H1 (cell line): ENCODE measurements at regions not wholly inside any gene's neighbourhood (a gene's known extent, or its start where the extent isn't known, plus 50 kb on each side); places are given as distances from the start of the nearest gene placed in this dataset.

Experiments
- CTCF ChIA-PET: fragments of 300-600 bp; sonication (Branson Sonifier 250); formaldehyde crosslinking; loops from one replicate; lab custom pipeline; 2021; ENCODE audit not compliant: partially characterized antibody; lab: Charles Lee
- POLR2A ChIA-PET: fragments of 300-600 bp; sonication (Branson Sonifier 250); formaldehyde crosslinking; loops from one replicate; lab custom pipeline; 2021; ENCODE audit warnings: inconsistent platforms; ENCODE audit not compliant: partially characterized antibody; lab: Charles Lee
- DNase-seq, 2 experiments: peaks; one replicate each; pipeline versions ENCODE4 v3.0.0 to v3.0.0-alpha.2; 2010 to 2022; ENCODE audit warnings: low spot score in 2 of 2, low read depth in 1 of 2, mixed read lengths in 1 of 2
- FAIRE-seq: peaks from 2 replicates; lab custom pipeline; 2011; peaks lifted over from hg19 to GRCh38; lab: Jason Lieb, UNC
- H2AFZ ChIP-seq: 2 replicates; pipeline ENCODE4 v1.8.1; 2012; ENCODE audit warnings: low read length, inconsistent platforms
- H2AK5ac ChIP-seq: 2 replicates; pipeline ENCODE4 v1.6.1; 2013; ENCODE audit warnings: low read depth, low read length
- H2BK120ac ChIP-seq: replicated peaks from 2 replicates; pipeline ENCODE3; 2013; ENCODE audit warnings: low read depth, low read length, inconsistent platforms
- H2BK12ac ChIP-seq: 2 replicates; pipeline ENCODE4 v1.6.1; 2013; ENCODE audit warnings: low read depth, low read length
- H2BK15ac ChIP-seq: 2 replicates; pipeline ENCODE4 v1.6.1; 2013; ENCODE audit warnings: low read length
- H2BK20ac ChIP-seq: 2 replicates; pipeline ENCODE4 v1.6.1; 2013; ENCODE audit warnings: low read length
- H2BK5ac ChIP-seq: 2 replicates; pipeline ENCODE4 v1.6.1; 2013; ENCODE audit warnings: low read depth, low read length
- H3K14ac ChIP-seq: 2 replicates; pipeline ENCODE4 v1.6.1; 2013; ENCODE audit warnings: inconsistent platforms; ENCODE audit not compliant: insufficient read length
- H3K18ac ChIP-seq: 2 replicates; pipeline ENCODE4 v1.6.1; 2013; ENCODE audit warnings: low read length; ENCODE audit errors: extremely low read depth
- H3K23ac ChIP-seq: 2 replicates; pipeline ENCODE4 v1.6.1; 2013; ENCODE audit warnings: inconsistent platforms; ENCODE audit not compliant: insufficient read length
- H3K23me2 ChIP-seq: 2 replicates; pipeline ENCODE4 v1.6.1; 2013; ENCODE audit warnings: low read depth, low read length
- H3K27ac ChIP-seq: 2 replicates; pipeline ENCODE4 v1.6.1; 2011; ENCODE audit warnings: low read depth, low read length, inconsistent platforms
- H3K27me3 ChIP-seq, 4 experiments: replicated peaks in 1 of 4; 1 replicate in 1 of 4; 2 replicates in 3 of 4; pipeline versions ENCODE4 v1.6.1 to v1.8.1; 2011 to 2013; ENCODE audit warnings: low read length in 3 of 4, mild to moderate bottlenecking in 3 of 4, inconsistent platforms in 2 of 4, mixed read lengths in 2 of 4, moderate library complexity in 1 of 4; ENCODE audit not compliant: control insufficient read depth in 3 of 4, insufficient read depth in 3 of 4; ENCODE audit errors: extremely low read depth in 1 of 4
- H3K36me3 ChIP-seq, 4 experiments: 2 replicates each; pipeline versions ENCODE4 v1.6.1 to v1.8.1; 2011 to 2013; ENCODE audit warnings: mild to moderate bottlenecking in 4 of 4, low read length in 3 of 4, moderate library complexity in 2 of 4, control low read depth in 1 of 4, inconsistent platforms in 1 of 4; ENCODE audit not compliant: insufficient read depth in 4 of 4, control insufficient read depth in 2 of 4
- H3K4ac ChIP-seq: replicated peaks from 2 replicates; pipeline ENCODE3; 2013; ENCODE audit warnings: low read length, low read depth, mixed read lengths, inconsistent platforms; ENCODE audit not compliant: insufficient read length
- H3K4me1 ChIP-seq, 4 experiments: replicated peaks in 1 of 4; 1 replicate in 1 of 4; 2 replicates in 3 of 4; pipeline versions ENCODE4 v1.6.1 to v1.8.1; 2011 to 2013; ENCODE audit warnings: low read length in 3 of 4, inconsistent platforms in 2 of 4, mixed read lengths in 1 of 4; ENCODE audit not compliant: insufficient read depth in 4 of 4, control insufficient read depth in 3 of 4
- H3K4me2 ChIP-seq, 2 experiments: 2 replicates each; pipeline versions ENCODE4 v1.6.1 to v1.8.1; 2011 to 2013; ENCODE audit warnings: low read depth in 2 of 2, low read length in 2 of 2, control low read depth in 1 of 2, inconsistent platforms in 1 of 2, mild to moderate bottlenecking in 1 of 2; ENCODE audit not compliant: insufficient read depth in 1 of 2
- H3K4me3 ChIP-seq, 4 experiments: fragments of 200-600, 300-600 bp in 1 of 4; sonication (generic), shearing (Covaris generic), sonication (Bioruptor Twin) in 1 of 4; 2 replicates each; pipeline versions ENCODE4 v1.5.1 to v1.8.1; 2011 to 2016; ENCODE audit warnings: low read length in 4 of 4, low read depth in 3 of 4, control low read depth in 2 of 4, inconsistent platforms in 2 of 4, mild to moderate bottlenecking in 2 of 4, mixed read lengths in 1 of 4, moderate library complexity in 1 of 4; ENCODE audit not compliant: insufficient read depth in 2 of 4; ENCODE audit errors: extremely low read depth in 1 of 4
- H3K56ac ChIP-seq: replicated peaks from 2 replicates; pipeline ENCODE3; 2013; ENCODE audit warnings: low read depth, mild to moderate bottlenecking, mixed read lengths, low read length, inconsistent platforms; ENCODE audit not compliant: insufficient read length
- H3K79me1 ChIP-seq: 2 replicates; pipeline ENCODE4 v1.6.1; 2013; ENCODE audit warnings: low read depth, low read length, control low read depth
- H3K79me2 ChIP-seq, 2 experiments: 2 replicates each; pipeline versions ENCODE4 v1.6.1 to v1.8.1; 2012 to 2013; ENCODE audit warnings: low read length in 2 of 2, mild to moderate bottlenecking in 2 of 2, inconsistent platforms in 1 of 2; ENCODE audit not compliant: insufficient read depth in 2 of 2, control insufficient read depth in 1 of 2
- H3K9ac ChIP-seq, 4 experiments: replicated peaks in 1 of 4; 1 replicate in 1 of 4; 2 replicates in 3 of 4; pipeline versions ENCODE4 v1.6.1 to v1.8.1; 2011 to 2013; ENCODE audit warnings: low read depth in 3 of 4, low read length in 3 of 4, control low read depth in 2 of 4, mild to moderate bottlenecking in 2 of 4, moderate library complexity in 2 of 4, inconsistent platforms in 1 of 4; ENCODE audit errors: extremely low read depth in 1 of 4
- H3K9me3 ChIP-seq, 2 experiments: 2 replicates each; pipeline versions ENCODE4 v1.6.1 to v1.8.1; 2012 to 2013; ENCODE audit warnings: mild to moderate bottlenecking in 2 of 2, moderate library complexity in 2 of 2, control low read depth in 1 of 2, inconsistent platforms in 1 of 2, low read depth in 1 of 2, low read length in 1 of 2, mixed read lengths in 1 of 2; ENCODE audit not compliant: insufficient read depth in 2 of 2
- H4K20me1 ChIP-seq, 2 experiments: replicated peaks in 1 of 2; 2 replicates each; pipeline versions ENCODE3 to v1.8.1; 2011 to 2013; ENCODE audit warnings: inconsistent platforms in 2 of 2, low read length in 2 of 2, mild to moderate bottlenecking in 1 of 2; ENCODE audit not compliant: insufficient read depth in 2 of 2, control insufficient read depth in 1 of 2
- H4K5ac ChIP-seq: 2 replicates; pipeline ENCODE4 v1.6.1; 2013; ENCODE audit warnings: low read length, low read depth, mixed read lengths, inconsistent platforms; ENCODE audit not compliant: insufficient read length
- H4K8ac ChIP-seq: 2 replicates; pipeline ENCODE4 v1.8.0; 2013; ENCODE audit warnings: mild to moderate bottlenecking, moderate library complexity, low read length, inconsistent platforms; ENCODE audit not compliant: insufficient read depth; ENCODE audit errors: extremely low read depth
- H4K91ac ChIP-seq: replicated peaks from 2 replicates; pipeline ENCODE3; 2013; ENCODE audit warnings: low read length, mixed read lengths, inconsistent platforms; ENCODE audit not compliant: insufficient read length
- GTF2F1 ChIP-seq: IDR thresholded peaks from 2 replicates; pipeline ENCODE4 v1.6.1; 2012; ENCODE audit warnings: low read depth, low read length, improper control_type of control experiment, borderline replicate concordance
- JUN ChIP-seq: IDR thresholded peaks from 2 replicates; pipeline ENCODE4 v1.6.1; 2011; ENCODE audit warnings: low read depth, mild to moderate bottlenecking, improper control_type of control experiment, low read length
- JUND ChIP-seq: IDR thresholded peaks from 2 replicates; pipeline ENCODE4 v1.6.1; 2011; ENCODE audit warnings: mild to moderate bottlenecking, improper control_type of control experiment, low read length
- KDM4A ChIP-seq: IDR thresholded peaks from one replicate; pipeline ENCODE4 v1.7.1; 2012; ENCODE audit warnings: low read depth, mild to moderate bottlenecking, moderate library complexity, low read length, inconsistent platforms; ENCODE audit not compliant: severe bottlenecking
- NRF1 ChIP-seq: IDR thresholded peaks from 2 replicates; pipeline ENCODE4 v1.6.1; 2011; ENCODE audit warnings: mild to moderate bottlenecking, low read depth, low read length, improper control_type of control experiment
- POLR2AphosphoS5 ChIP-seq: IDR thresholded peaks from 2 replicates; pipeline ENCODE4 v1.6.1; 2011; ENCODE audit warnings: low read depth, low read length
- RAD21 ChIP-seq, 2 experiments: IDR thresholded peaks in 1 of 2; conservative IDR thresholded peaks in 1 of 2; 2 replicates each; pipeline ENCODE4 v1.6.1; 2011; ENCODE audit warnings: low read depth in 2 of 2, low read length in 2 of 2, improper control_type of control experiment in 1 of 2, inconsistent platforms in 1 of 2, mild to moderate bottlenecking in 1 of 2, moderate library complexity in 1 of 2
- RXRA ChIP-seq: IDR thresholded peaks from 2 replicates; pipeline ENCODE4 v1.6.1; 2011; ENCODE audit warnings: low read depth, mild to moderate bottlenecking, low read length, moderate library complexity; ENCODE audit not compliant: insufficient read depth
- SAP30 ChIP-seq: fragments of 300-600 bp; sonication (generic); IDR thresholded peaks from 2 replicates; pipeline ENCODE4 v1.7.1; 2012; ENCODE audit warnings: low read length, moderate library complexity, mild to moderate bottlenecking, inconsistent platforms; ENCODE audit not compliant: insufficient read depth, insufficient replicate concordance
- SIN3A ChIP-seq, 2 experiments: IDR thresholded peaks in 1 of 2; conservative IDR thresholded peaks in 1 of 2; 2 replicates each; pipeline ENCODE4 v1.6.1; 2011 to 2012; ENCODE audit warnings: low read length in 2 of 2, improper control_type of control experiment in 1 of 2, low read depth in 1 of 2, mild to moderate bottlenecking in 1 of 2
- SP4 ChIP-seq: IDR thresholded peaks from 2 replicates; pipeline ENCODE4 v1.6.1; 2012; ENCODE audit warnings: low read length, inconsistent platforms
- YY1 ChIP-seq: IDR thresholded peaks from 2 replicates; pipeline ENCODE4 v1.6.1; 2011; ENCODE audit warnings: low read depth, mild to moderate bottlenecking, low read length
- WGBS, 2 experiments: shearing (Covaris generic) in 1 of 2; methylation state at CpG; one replicate each; pipeline versions ENCODE4 v1.1.6 to v1.1.7; 2013 to 2015; ENCODE audit warnings: low lambda C conversion rate in 2 of 2, mixed read lengths in 2 of 2, inconsistent platforms in 1 of 2, low coverage in 1 of 2, missing lambda C conversion rate in 1 of 2; ENCODE audit not compliant: insufficient replicate concordance in 2 of 2, insufficient coverage in 1 of 2, insufficient read length in 1 of 2; ENCODE audit errors: extremely low coverage in 1 of 2, missing lambda C conversion rate in 1 of 2; 5-methylcytosine and 5-hydroxymethylcytosine counted together
- TF ChIP-seq, protein P1 (sequence below): IDR thresholded peaks from 2 replicates; pipeline ENCODE4 v1.6.1; 2012; ENCODE audit warnings: inconsistent platforms

DNA sequence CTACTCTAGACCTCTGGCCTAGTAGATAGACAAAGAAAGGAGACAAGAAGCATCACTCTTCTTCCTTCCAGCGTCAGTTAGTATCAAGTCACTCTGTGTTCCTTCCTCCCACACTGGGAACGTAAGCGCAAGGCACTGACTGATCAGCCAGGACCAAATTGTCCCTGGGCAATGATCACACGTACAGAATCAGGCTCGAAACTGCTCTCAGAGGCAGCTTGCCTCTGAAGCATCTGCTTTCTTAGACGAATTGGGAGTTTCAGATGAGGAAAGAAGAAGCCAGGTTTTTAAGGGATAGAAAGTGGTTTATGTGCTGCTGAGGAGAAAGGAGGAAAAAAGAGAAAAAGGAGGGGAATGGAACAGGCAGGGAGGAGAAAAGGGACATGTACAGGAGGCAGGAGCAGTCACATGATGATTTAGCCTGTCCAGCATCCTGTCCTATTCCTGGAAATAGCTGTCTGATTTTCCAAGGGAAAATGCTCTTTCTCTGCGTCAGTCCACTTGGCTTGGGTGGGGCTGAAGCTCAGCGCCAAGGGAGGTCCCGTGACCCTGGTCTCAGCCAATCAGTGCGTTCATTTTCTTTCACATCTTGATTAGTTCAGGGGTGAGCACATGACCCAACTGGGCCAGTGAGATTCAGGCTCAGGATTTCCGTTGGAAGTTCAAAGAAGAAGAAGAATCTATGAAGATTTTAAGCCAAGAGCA is 102.0 kb upstream of the PRICKLE2 start:
- no peak overlapping the region; the same call in 1 of the 2 replicates for H2AK5ac ChIP-seq
- 87% methylated on average over 11 of the region's 11 CpGs; no CpG with 5 or more reads in 1 of the 2 experiments for WGBS, 2 experiments
- no peak overlapping the region for H3K4ac ChIP-seq
- H4K91ac ChIP-seq = no peak overlapping the region
- no peak overlapping the region for H3K56ac ChIP-seq
- H3K4me2 ChIP-seq = no peak overlapping the region
- H2BK120ac ChIP-seq = no peak overlapping the region
- ChIA-PET CTCF (interaction anchor here (0.6 to 1.4 kb wide), 5 partner anchors 35 to 157 kb away, joined by 3 to 5 read pairs (median 3); no protein-coding TSS in a partner anchor), POLR2A (no interaction called here)
- H3K4me3 ChIP-seq = no peak overlapping the region
- H4K5ac ChIP-seq = no peak overlapping the region
- H4K20me1 ChIP-seq = no peaks in the 10 kb centered on the region
- H2BK12ac ChIP-seq = no peak overlapping the region
- no peak overlapping the region for H4K8ac ChIP-seq
- H3K14ac ChIP-seq = no peak overlapping the region
- H3K4me1 ChIP-seq = 0 out of 7 replicates have a peak, but pooled peaks cover 0 to 2% (median 0%) of the 10 kb centered on the region in 4 experiments
- H3K9ac ChIP-seq = no peak overlapping the region
- no peak for DNase-seq
- no peak overlapping the region for H3K18ac ChIP-seq
- H3K23me2 ChIP-seq = no peaks in the 10 kb centered on the region; the same call in 1 of the 2 replicates
- H3K27me3 ChIP-seq = no peaks in the 10 kb centered on the region
- no peaks in the 10 kb centered on the region for H3K36me3 ChIP-seq
- H2BK15ac ChIP-seq = no peak overlapping the region
- no peak for FAIRE-seq
- H2BK5ac ChIP-seq = no peak overlapping the region
- no peaks in the 10 kb centered on the region for H3K9me3 ChIP-seq
- no peak overlapping the region for H3K27ac ChIP-seq
- H2AFZ ChIP-seq = no peak overlapping the region
- H3K23ac ChIP-seq = no peak overlapping the region
- H3K79me1 ChIP-seq = no peaks in the 10 kb centered on the region
- no peak overlapping the region for H2BK20ac ChIP-seq
- no peaks in the 10 kb centered on the region for H3K79me2 ChIP-seq
- TF ChIP-seq NRF1 (no peak), POLR2AphosphoS5 (no peak), SIN3A (conservative IDR thresholded peaks at IDR 0.05 in 1 of 2, IDR thresholded peaks at IDR 0.05 in 1 of 2; ENCODE audit: low read depth in 1 of 2, low read length in 2 of 2) (no peak), KDM4A (no peak), SAP30 (no peak), RXRA (no peak), GTF2F1 (no peak), RAD21 (IDR thresholded peaks at IDR 0.05 in 1 of 2, conservative IDR thresholded peaks at IDR 0.05 in 1 of 2; ENCODE audit: low read depth in 2 of 2, low read length in 2 of 2) (no peak), JUND (no peak), SP4 (no peak), YY1 (no peak), JUN (no peak)
- TF ChIP-seq, protein P1, sequence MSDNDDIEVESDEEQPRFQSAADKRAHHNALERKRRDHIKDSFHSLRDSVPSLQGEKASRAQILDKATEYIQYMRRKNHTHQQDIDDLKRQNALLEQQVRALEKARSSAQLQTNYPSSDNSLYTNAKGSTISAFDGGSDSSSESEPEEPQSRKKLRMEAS = no peak
